ENCODE measurements at regions not wholly inside any gene's neighbourhood (a gene's known extent, or its start where the extent isn't known, plus 50 kb on each side); places are given as distances from the start of the nearest gene placed in this dataset.

DNA sequence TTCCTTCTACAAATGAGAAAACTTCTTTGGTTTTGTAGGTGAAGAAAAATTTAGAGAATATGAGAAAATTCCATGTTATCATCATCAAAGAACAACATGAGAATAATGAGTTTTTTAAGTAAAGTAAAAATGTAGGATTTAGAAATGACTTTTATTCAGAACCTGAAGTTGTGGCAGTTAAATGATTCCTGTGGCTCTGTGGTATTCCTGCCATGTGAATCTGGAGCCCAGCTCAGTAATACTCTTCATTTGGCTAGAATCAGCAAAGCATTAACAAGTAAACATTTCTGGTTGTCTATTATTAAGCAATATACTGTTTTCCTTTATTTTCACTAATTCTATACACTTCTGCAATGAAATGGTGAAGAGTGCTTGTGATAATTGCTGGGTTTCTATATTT, 95.6 kb upstream of the E2F7 start:
- TF ChIP-seq, protein P1, sequence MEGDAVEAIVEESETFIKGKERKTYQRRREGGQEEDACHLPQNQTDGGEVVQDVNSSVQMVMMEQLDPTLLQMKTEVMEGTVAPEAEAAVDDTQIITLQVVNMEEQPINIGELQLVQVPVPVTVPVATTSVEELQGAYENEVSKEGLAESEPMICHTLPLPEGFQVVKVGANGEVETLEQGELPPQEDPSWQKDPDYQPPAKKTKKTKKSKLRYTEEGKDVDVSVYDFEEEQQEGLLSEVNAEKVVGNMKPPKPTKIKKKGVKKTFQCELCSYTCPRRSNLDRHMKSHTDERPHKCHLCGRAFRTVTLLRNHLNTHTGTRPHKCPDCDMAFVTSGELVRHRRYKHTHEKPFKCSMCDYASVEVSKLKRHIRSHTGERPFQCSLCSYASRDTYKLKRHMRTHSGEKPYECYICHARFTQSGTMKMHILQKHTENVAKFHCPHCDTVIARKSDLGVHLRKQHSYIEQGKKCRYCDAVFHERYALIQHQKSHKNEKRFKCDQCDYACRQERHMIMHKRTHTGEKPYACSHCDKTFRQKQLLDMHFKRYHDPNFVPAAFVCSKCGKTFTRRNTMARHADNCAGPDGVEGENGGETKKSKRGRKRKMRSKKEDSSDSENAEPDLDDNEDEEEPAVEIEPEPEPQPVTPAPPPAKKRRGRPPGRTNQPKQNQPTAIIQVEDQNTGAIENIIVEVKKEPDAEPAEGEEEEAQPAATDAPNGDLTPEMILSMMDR (IDR thresholded peaks at IDR 0.05) = no peak
- no peak for TF ChIP-seq POLR2A (IDR thresholded peaks at IDR 0.05)

All from adrenal gland (tissue), 5 donors.